Neural cell (in vitro differentiated cells): ENCODE measurements at regions not wholly inside any gene's neighbourhood (a gene's known extent, or its start where the extent isn't known, plus 50 kb on each side); places are given as distances from the start of the nearest gene placed in this dataset.

Experiments
- EP300 ChIP-seq: fragments of 450-650 bp; conservative IDR thresholded peaks from 2 replicates; pipeline ENCODE4 v1.6.1; 2014; ENCODE audit warnings: antibody characterized with exemption, mild to moderate bottlenecking, moderate library complexity; ENCODE audit not compliant: poor library complexity, severe bottlenecking
- EZH2 ChIP-seq: fragments of 200-600, 300-800 bp; shearing (Covaris generic), sonication (generic); IDR thresholded peaks from 2 replicates; pipeline ENCODE4 v1.6.1; 2014; ENCODE audit warnings: antibody characterized with exemption, low read length, borderline replicate concordance, mild to moderate bottlenecking; ENCODE audit not compliant: insufficient read depth, poor library complexity, severe bottlenecking
- MXI1 ChIP-seq: fragments of 450-650 bp; conservative IDR thresholded peaks from 2 replicates; pipeline ENCODE4 v1.6.1; 2014; ENCODE audit warnings: antibody characterized with exemption, mild to moderate bottlenecking; ENCODE audit not compliant: poor library complexity, severe bottlenecking
- POLR2AphosphoS5 ChIP-seq: IDR thresholded peaks from 2 replicates; pipeline ENCODE4 v1.6.1; 2012
- RAD21 ChIP-seq: fragments of 450-650 bp; conservative IDR thresholded peaks from 2 replicates; pipeline ENCODE4 v1.6.1; 2014; ENCODE audit warnings: antibody characterized with exemption, mild to moderate bottlenecking, moderate library complexity
- SMC3 ChIP-seq: fragments of 450-650 bp; conservative IDR thresholded peaks from 2 replicates; pipeline ENCODE4 v1.6.1; 2014; ENCODE audit warnings: antibody characterized with exemption, mild to moderate bottlenecking, moderate library complexity; ENCODE audit not compliant: poor library complexity
- TAF1 ChIP-seq: IDR thresholded peaks from 2 replicates; pipeline ENCODE4 v1.6.1; 2012; ENCODE audit warnings: low read depth
- TF ChIP-seq, protein P1 (sequence below): IDR thresholded peaks from 2 replicates; pipeline ENCODE4 v1.6.1; 2012; ENCODE audit warnings: borderline replicate concordance
- TF ChIP-seq, protein P2 (sequence below): fragments of 450-650 bp; IDR thresholded peaks from 2 replicates; pipeline ENCODE4 v1.5.1; 2014; ENCODE audit warnings: antibody characterized with exemption, mild to moderate bottlenecking, moderate library complexity; ENCODE audit not compliant: poor library complexity, severe bottlenecking

DNA sequence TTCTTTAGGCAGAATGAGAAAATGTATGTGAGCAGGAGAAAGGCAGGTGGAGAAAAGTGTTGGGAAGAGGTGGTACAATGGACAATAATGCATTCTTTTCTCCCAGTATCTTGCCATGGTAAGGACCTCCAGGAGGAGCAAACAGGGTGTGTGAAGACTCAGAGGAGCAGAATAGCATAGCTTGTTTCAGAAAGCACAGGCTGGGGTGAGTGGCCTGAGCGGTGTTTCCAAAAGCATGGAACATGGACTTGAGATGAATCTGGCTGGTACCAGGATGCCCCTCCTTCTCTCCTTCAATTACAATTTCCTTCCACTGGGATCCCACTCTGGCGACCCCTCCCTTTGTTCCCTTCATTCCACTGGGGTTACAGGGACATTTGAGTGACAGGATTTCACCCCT, 123.4 kb upstream of the TNR start:
- TF ChIP-seq, protein P1, sequence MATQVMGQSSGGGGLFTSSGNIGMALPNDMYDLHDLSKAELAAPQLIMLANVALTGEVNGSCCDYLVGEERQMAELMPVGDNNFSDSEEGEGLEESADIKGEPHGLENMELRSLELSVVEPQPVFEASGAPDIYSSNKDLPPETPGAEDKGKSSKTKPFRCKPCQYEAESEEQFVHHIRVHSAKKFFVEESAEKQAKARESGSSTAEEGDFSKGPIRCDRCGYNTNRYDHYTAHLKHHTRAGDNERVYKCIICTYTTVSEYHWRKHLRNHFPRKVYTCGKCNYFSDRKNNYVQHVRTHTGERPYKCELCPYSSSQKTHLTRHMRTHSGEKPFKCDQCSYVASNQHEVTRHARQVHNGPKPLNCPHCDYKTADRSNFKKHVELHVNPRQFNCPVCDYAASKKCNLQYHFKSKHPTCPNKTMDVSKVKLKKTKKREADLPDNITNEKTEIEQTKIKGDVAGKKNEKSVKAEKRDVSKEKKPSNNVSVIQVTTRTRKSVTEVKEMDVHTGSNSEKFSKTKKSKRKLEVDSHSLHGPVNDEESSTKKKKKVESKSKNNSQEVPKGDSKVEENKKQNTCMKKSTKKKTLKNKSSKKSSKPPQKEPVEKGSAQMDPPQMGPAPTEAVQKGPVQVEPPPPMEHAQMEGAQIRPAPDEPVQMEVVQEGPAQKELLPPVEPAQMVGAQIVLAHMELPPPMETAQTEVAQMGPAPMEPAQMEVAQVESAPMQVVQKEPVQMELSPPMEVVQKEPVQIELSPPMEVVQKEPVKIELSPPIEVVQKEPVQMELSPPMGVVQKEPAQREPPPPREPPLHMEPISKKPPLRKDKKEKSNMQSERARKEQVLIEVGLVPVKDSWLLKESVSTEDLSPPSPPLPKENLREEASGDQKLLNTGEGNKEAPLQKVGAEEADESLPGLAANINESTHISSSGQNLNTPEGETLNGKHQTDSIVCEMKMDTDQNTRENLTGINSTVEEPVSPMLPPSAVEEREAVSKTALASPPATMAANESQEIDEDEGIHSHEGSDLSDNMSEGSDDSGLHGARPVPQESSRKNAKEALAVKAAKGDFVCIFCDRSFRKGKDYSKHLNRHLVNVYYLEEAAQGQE = no peak
- TF ChIP-seq, protein P2, sequence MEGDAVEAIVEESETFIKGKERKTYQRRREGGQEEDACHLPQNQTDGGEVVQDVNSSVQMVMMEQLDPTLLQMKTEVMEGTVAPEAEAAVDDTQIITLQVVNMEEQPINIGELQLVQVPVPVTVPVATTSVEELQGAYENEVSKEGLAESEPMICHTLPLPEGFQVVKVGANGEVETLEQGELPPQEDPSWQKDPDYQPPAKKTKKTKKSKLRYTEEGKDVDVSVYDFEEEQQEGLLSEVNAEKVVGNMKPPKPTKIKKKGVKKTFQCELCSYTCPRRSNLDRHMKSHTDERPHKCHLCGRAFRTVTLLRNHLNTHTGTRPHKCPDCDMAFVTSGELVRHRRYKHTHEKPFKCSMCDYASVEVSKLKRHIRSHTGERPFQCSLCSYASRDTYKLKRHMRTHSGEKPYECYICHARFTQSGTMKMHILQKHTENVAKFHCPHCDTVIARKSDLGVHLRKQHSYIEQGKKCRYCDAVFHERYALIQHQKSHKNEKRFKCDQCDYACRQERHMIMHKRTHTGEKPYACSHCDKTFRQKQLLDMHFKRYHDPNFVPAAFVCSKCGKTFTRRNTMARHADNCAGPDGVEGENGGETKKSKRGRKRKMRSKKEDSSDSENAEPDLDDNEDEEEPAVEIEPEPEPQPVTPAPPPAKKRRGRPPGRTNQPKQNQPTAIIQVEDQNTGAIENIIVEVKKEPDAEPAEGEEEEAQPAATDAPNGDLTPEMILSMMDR = no peak
- TF ChIP-seq TAF1 (no peak), EP300 (no peak), EZH2 (no peak), POLR2AphosphoS5 (no peak), RAD21 (no peak), MXI1 (no peak), SMC3 (no peak)
